SK-MEL-5 (cell line): ENCODE measurements at regions not wholly inside any gene's neighbourhood (a gene's known extent, or its start where the extent isn't known, plus 50 kb on each side); places are given as distances from the start of the nearest gene placed in this dataset.
"Not testable (repeated sequence)": the region's sequence is repeated elsewhere in the genome, so short reads cannot be mapped to it uniquely, and the experiment has no call there.

Experiments
- DNase-seq: peaks from one replicate; pipeline ENCODE4 v3.0.0-alpha.2; 2016; ENCODE audit warnings: low read depth, low spot score
- in situ Hi-C: cut with HindIII; loops from 2 replicates; pipeline ENCODE4 v1.10.0; 2016; ENCODE audit warnings: low sequenced_read_pairs, high pct_unique_total_duplicates, low pct_unique_long_range_greater_than_20kb

GRCh38 chr7:57198801-57199200 lies 66.6 kb upstream of the ZNF479 start:
- in situ Hi-C loops: no loop called here
- no peak for DNase-seq

- in situ Hi-C loops: no loop called here
- no peak for DNase-seq
Measured at GRCh38 chr7:57199252-57199651, 67.0 kb upstream of the ZNF479 start.

- in situ Hi-C loops: no loop called here
- no peak for DNase-seq
Measured at GRCh38 chr7:57201021-57201894, 69.0 kb upstream of the ZNF479 start.

GRCh38 chr7:57201895-57202210 lies 69.6 kb upstream of the ZNF479 start:
- no peak for DNase-seq
- in situ Hi-C loops: no loop called here

- no peak for DNase-seq
Measured at GRCh38 chr7:57202274-57202673, 70.0 kb upstream of the ZNF479 start.

GRCh38 chr7:57203161-57203791 lies 71.0 kb upstream of the ZNF479 start:
- in situ Hi-C loops: no loop called here
- DNase-seq: no peak

More at GRCh38 chr7:57202274-57202673, 70.0 kb upstream of the ZNF479 start:
- in situ Hi-C loops: no loop called here

- not testable (repeated sequence) for DNase-seq
Measured at GRCh38 chr7:57203858-57204257, 71.6 kb upstream of the ZNF479 start.

GRCh38 chr7:57204411-57204811 lies 72.2 kb upstream of the ZNF479 start:
- DNase-seq: no peak
- in situ Hi-C loops: no loop called here

More at GRCh38 chr7:57203858-57204257, 71.6 kb upstream of the ZNF479 start:
- in situ Hi-C loops: not testable (repeated sequence)

GRCh38 chr7:57205000-57205399 lies 72.8 kb upstream of the ZNF479 start:
- in situ Hi-C loops: no loop called here
- no peak for DNase-seq

- DNase-seq: no peak
- in situ Hi-C loops: no loop called here
Measured at GRCh38 chr7:57207836-57208235, 75.6 kb upstream of the ZNF479 start.

- in situ Hi-C loops: no loop called here
- no peak for DNase-seq
Measured at GRCh38 chr7:57210212-57210611, 78.0 kb upstream of the ZNF479 start.

- in situ Hi-C loops: no loop called here
- DNase-seq: no peak
Measured at GRCh38 chr7:57210871-57211270, 78.6 kb upstream of the ZNF479 start.

- in situ Hi-C loops: no loop called here
Measured at GRCh38 chr7:57211428-57212100, 79.3 kb upstream of the ZNF479 start.

GRCh38 chr7:57215423-57215822 lies 83.2 kb upstream of the ZNF479 start:
- in situ Hi-C loops: no loop called here
- no peak for DNase-seq

More at GRCh38 chr7:57211428-57212100, 79.3 kb upstream of the ZNF479 start:
- DNase-seq: no peak

GRCh38 chr7:57216340-57216739 lies 84.1 kb upstream of the ZNF479 start:
- in situ Hi-C loops: no loop called here
- DNase-seq: no peak

GRCh38 chr7:57218196-57218716 lies 86.0 kb upstream of the ZNF479 start:
- in situ Hi-C loops: no loop called here

GRCh38 chr7:57220746-57221145 lies 88.5 kb upstream of the ZNF479 start:
- DNase-seq: no peak
- in situ Hi-C loops: no loop called here

More at GRCh38 chr7:57218196-57218716, 86.0 kb upstream of the ZNF479 start:
- DNase-seq: no peak

- in situ Hi-C loops: no loop called here
- DNase-seq: no peak
Measured at GRCh38 chr7:57225666-57226065, 93.4 kb upstream of the ZNF479 start.
